NCI-H524 (cell line): ENCODE measurements at regions not wholly inside any gene's neighbourhood (a gene's known extent, or its start where the extent isn't known, plus 50 kb on each side); places are given as distances from the start of the nearest gene placed in this dataset.

Experiments
- DNase-seq, 2 experiments: peaks; one replicate each; lab custom pipeline; 2025; lab: John Stamatoyannopoulos, UW

DNA sequence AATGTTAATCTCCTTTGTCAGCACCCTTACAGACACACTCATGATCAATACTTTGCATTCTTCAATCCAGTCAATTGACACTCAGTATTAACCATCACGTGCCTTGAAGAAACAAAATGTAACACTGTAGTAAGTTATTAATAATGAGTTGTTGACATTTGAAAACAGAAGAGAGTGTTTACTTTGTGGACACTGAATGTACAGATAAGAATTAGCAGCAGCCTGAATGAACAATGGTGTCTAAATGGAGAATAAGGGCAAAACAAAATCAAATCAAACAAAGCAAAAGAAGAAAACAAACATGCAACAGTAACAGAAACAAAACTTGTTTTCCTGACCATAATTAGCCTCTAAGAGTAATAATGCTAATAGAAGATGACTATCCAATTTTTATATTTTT, 1191.1 kb upstream of the MIR17HG start:
- no peak for DNase-seq

DNA sequence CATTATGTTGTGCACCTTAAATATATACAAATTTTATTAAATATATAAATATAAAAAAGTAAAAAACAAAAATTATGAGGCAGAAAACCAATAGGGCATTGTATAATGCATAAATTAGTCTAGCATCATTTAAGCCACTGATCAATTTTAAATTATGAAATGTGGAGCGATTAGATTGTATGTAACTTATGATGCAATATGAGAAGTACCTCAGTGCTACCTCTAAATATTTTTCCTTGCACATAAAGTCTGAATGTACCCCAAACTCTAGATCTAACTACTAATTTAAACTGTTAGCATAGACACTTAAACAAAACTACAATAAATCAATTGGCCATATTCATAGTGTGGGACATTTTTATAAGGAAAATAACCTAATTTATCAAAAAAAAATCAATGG, 1178.5 kb upstream of the MIR17HG start:
- DNase-seq: no peak

DNA sequence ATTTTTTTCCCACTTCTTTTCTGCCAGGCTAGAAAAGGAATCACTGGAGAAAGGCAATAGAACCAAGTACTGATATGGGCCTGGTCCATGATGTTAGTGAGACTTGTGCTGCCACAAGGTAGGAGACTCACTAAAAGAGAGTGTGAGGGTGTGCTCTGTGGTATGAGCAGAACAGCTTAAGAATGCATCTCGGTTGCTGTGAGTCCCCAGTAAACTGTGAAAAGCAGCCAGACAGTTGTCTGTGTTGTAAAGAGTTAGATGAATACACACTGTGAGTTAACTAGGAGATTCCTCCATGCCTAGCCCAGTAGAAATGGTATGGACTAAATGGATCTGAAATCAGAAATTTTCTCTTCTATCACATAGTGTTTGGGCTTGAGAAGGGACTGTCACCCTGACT, 1177.3 kb upstream of the MIR17HG start:
- DNase-seq: no peak

DNA sequence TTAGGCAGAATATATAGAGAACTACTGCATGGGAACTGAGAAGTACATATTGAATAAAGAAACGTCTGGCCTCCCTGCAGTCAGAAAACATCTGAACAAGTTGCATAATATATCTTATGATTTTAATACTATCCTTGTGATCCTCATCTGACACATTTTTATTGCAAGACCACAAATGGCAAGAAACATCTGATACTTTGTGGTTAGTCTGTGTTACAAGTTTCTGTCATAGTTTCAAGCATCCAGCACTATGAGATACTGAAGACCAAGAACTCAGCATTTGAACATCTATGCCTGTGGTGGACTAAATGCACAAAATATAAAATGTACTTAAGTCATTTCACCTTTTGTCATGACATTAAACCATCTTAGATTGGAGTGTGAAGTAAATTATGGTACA, 1175.8 kb upstream of the MIR17HG start:
- DNase-seq: no peak

DNA sequence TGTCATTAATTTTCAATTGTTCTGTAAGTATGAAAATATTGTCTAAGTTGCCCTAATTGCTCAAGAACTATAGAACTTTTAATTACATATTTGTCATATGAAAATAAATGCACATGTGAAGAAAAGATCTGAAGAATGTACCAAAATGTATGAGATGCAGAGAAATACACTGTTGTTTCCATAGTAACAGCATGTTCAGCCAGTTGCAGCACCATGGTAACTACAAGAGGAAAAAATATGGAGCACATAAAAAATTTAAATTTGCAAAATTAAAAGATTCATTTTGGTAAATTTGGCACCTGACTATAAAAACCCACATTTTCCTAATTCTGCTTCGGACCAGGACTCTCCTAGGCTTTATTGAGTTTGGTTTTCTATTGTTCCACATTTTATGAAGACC, 1170.0 kb upstream of the MIR17HG start:
- no peak for DNase-seq

DNA sequence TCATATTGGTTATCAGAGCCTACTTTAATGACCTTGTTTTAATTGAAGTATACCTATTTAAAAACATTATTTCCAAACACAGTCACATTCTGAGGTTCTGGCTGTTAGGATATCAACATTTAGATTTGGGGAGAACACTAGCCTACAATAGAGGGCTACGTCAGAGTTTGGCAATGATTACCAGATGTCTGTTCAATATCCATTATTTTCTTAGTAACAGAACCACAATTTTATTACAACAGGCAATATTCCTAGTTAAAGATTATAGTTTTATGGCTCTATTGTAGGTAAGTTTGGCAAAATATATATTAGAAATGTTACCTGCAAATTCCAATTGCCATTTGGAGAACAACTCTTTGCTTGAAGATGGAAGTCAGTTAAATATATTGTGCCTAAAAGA, 1163.1 kb upstream of the MIR17HG start:
- no peak for DNase-seq

DNA sequence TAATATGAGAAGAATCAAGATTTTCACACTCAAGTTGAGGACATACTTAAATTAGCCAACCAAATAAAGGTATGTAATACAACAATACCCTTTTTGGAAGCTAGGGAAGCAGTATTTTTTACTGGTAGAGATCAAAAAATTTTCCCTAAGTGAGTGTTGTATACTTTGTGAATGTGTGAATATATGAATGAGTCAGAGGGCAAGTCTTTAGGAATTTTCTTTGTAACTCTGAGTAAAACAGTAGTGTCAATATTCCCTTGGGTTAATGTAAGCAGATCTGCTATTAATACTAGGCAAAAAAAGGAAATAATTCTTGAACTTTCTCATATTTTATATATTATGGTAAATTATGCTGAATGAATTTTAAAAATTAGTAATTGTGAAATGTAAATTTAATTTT, 1161.8 kb upstream of the MIR17HG start:
- no peak for DNase-seq

DNA sequence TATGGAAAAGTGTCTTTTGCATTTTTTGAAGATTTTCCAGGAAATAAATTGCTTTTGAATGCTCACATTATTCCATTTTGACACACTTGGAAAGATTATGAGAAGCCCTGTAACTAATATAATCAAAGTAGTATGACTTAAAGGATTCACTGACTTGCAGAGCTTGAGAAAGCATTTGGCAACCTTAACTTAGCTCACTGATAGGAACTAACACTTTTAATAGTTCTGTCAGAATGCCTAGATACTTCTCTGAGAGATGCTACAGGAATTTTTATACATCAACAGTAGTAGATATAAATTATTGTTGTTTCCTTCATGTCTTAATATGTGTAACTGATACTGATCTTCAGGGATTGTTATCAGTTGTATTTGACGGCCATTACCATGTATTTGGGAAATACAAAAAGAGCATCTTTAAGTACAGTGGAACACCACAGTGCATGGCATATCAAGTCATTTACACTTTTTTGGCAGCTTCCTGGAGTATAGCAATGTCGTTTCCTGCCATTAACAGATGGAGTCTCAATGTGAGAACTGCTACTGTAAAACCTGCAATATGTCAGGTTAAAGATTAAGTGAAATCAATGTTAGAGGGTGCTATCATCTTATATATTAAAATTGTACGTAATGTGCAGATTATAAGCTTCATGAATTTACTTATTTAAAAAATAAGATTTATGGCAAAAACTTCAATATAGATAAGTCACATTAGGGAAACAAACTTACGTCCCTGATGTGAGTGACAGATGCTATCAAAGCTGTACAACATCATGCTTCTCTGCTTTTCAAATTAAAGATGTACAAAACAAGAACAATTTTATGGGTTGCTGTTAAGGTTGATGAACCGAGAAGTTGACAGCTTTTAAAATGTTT, 1159.8 kb upstream of the MIR17HG start:
- peak in 1 of 2 experiments; percentile 33 for DNase-seq

DNA sequence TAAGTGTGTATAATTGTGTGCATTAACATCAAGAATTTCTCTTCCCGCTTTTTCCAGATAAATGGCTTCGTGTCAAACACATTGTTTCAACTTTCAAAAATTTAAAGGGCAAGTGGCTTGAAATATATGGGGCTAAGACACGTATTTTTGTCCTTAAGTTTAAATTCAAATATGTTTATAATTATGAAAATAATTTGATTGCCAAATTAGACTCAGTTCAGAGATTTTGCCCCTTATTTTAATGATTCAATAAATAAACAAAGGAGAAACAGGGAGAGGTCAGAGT, 1159.2 kb upstream of the MIR17HG start:
- DNase-seq: no peak

DNA sequence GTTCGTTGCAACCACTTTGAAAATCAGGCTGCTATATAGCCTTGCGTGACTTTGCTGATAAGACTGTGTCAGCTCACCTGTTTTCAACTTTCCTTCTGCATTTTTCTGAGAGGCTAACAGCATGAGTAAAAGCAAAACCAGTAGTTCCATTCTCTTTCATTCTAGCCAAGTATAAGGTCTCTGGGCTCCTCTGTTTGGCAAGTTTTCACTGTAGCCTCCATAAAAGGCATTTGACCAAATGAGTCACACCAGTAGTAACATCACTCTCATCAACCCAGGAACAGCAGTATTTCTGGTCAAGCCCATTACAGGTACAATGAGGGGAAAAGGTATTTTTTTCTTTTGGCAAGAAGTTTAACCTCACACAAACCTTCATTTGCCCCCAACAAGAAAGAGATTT, 1149.8 kb upstream of the MIR17HG start:
- no peak for DNase-seq

DNA sequence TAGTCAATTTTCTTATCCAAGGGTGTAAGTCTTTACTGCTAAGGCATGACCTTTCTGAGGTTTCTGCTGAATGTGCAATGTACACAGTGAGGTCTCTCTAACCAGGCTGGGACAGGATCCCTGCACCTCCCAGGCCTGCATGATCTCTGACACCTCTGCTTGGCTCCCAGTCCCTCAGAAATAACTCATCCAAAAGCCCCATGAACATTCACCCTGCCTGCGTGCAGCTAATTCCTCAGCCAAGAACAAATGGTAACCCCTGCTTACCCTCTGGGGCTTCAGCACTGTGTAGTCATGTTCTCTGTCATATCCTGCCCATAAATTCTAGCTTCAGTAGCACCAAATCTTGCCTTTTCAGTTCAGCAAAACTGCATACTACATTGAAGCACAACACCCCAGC, 1146.3 kb upstream of the MIR17HG start:
- no peak for DNase-seq

DNA sequence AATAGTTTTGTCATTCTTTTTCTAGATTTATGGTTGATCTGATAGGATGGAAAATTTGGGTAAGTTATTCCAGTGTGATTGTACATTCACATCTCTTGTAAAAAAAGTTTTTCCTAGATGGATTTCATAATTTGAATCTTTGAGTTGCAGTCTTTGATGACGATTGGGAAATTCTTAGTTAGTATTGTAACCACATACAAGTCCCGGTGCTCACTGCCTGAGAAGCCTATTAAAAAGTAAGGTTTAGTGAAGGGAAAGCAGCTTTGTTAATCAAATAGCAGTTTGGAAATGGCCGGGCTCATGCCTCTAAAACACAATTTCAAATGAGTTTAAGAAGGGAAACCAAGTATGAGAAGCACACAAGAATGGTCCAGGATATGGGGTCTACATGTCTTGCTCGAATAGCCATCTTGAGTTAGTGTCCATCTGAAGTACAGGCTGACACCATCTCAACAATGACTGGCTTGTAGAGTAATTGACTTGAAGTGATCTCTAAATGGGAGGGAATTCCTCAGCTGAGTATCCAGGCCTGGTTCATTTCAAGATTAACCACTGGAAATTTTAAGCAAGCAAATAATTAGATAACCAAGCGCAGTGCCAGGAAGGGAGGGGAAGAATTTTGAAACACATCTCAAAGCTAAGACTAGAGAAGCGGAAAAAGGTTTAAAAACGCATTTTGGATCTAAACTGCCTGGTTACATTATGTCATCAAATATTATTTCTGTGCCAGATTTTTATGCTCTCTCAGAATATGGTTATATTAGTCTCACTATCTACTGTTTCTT, 1145.6 kb upstream of the MIR17HG start:
- no peak for DNase-seq

DNA sequence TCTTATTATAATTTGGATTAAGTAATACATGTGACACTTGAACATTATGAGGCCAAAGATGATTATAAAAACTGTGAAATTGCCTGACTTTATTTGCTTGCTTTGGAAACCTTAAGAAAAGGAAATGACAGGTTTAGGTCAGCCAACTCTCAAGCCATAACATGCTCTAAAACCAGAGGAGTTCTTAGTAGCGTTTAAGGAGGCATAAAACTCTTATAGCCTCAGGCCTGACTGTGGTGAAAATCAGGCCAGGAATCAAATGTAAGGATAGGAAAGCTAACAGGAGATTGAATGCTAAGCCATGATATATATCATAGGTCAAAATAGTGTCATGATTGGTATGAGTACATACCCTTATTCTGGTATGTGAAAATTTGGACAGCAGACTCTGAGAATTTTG, 1142.4 kb upstream of the MIR17HG start:
- DNase-seq: no peak

DNA sequence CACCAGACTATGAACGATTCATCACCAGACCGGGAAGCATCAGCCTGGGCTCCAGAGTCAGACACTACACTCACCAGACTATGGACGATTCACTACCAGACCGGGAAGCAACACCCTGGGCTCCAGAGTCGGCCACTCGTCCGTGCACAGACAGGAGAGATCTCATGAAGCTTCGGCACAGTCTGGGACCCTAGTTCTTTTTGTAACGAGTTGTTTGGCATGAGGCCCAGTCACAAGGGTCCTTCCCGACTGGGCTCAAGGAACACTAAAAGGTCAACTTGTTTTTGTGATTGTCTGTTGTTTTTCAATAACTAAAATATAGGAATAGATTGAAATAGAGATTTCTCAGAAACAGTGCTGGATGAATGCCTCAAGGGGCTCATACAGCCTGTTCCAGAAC, 1141.6 kb upstream of the MIR17HG start:
- no peak for DNase-seq

DNA sequence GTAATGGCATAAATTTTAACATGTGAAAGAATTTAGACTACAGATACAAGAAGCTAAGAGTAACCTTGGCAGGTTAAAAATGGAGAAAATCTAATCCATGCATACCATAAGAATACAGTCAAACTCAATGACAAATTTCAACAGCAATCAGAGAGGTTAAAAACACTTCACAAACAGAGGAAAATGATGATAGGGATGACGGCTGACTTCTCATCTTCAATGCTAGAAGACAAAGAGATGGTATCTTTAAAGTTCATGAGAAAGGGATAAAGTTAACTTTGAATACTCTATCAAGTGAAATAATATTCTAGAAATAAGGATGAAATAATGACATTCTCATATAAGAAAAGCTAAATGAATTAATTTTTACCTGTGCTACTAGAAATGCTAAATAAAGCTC, 1130.2 kb upstream of the MIR17HG start:
- DNase-seq: no peak

DNA sequence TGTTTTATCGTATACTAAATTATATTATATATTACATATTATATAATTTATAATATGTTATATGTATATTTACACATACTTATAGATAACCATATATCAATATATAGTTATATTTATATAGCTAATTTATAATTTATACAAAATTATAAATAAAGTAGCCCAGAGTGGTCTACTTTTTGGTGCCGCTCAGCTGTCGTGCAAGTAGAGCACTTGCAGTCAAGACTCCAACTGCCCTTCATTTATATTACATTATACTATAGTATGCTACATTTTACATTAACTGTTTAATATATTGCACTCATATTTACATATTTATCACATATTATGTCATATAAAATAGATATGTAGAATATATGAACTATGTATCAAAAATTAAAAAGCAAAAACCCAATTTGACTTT, 1124.7 kb upstream of the MIR17HG start:
- no peak for DNase-seq

DNA sequence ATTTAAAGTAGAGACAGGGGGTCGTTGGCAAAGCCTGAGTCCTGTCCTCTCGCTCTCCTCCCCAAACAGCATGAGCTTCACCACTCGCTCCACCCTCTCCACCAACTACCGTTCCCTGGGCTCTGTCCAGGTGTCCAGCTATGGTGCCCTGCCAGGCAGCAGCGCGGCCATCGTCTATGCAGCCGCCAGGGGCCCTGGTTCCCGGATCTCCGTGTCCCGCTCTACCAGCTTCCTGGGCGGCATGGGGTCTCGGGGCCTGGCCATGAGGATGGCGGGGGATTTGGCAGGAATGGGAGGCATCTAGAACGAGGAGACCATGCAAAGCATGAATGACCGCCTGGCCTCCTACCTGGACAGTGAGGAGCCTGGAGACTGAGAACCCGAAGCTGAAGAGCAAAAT, 1117.2 kb upstream of the MIR17HG start:
- no peak for DNase-seq

DNA sequence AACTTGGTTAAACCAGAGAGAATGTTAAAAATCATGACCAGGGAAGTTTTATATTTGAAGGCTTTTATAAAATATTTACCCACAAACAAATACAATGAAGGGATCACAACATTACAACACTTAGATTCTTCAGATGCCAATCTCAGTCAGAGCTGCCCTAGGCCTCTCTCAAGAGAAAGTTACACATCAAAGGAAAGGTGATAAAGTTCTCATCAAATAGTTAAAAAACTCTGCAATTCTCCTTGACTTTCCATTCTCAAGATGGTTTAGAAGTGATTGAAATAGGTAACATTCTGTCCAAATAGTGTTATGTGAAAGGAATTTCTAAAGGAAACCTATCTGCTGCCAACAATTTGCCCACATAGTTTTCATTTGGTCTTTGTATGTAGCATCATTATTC, 1115.2 kb upstream of the MIR17HG start:
- no peak for DNase-seq

DNA sequence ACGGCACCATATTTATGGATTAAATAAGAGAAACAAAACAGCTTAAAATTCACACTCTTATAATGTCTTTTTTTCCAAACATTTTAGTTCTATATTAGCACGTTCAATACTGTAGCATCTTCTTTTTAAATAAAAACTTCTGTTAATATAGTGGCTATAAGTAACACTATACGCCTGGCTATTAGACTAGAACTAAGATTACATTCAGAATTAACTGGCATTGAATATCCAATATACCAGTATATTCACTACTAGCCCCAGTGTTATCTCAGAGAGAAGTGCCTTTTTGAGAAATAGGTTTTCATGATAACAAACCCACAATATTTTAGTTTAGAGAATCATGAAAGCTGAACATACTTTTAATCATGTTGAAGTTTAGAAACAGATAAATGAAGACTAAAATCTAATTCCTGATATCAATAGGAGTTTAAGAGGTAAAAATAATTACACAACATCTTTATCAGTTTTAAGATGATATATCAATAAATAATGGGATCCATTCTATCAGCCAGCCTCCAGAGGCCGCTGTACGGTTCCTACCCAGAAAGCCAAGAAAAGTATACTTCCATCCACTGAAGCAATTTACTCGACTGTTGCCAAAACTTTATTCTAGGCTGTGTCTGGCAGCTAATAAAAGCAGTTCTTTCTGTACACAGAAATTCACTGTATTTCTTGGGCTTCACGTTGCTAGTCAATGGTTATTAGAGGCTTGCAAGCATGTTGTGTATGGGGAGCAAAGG, 1113.4 kb upstream of the MIR17HG start:
- no peak for DNase-seq

DNA sequence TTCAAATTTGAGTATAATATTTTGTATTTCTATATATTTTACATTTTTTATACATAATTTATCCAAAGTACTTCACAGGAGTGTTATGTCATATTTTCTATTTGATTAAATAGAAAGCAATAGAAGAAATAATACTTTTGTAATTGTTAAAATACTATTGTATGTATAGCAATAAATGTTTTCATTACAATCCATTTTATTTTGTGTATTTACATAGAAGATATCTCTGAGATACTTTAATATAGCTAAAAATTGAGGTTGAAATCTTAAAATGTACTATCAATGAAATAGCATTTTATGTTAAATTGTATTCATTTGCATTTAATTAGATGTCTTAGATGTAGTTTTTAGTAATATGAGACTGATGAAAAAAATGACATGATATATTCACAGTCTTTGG, 1109.6 kb upstream of the MIR17HG start:
- no peak for DNase-seq

DNA sequence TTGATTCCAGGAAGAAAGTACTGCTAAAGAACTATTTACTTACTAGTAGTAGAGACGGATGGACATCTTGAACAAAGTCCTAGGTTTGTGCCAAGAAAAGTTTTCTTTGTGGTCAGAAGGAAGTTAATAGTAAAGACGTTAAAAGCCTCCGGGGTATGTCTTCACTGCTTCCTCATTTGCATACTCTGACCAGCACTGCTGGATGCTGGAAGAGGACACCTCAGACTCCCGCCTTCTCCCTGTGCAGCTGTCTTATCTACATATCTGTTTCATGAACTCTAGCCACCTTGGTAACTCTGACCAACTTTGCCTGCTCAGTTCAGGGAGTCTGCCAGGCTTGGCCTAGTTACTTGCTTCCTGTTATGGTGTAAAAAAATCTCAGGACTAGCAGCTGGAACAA, 1109.1 kb upstream of the MIR17HG start:
- no peak for DNase-seq

DNA sequence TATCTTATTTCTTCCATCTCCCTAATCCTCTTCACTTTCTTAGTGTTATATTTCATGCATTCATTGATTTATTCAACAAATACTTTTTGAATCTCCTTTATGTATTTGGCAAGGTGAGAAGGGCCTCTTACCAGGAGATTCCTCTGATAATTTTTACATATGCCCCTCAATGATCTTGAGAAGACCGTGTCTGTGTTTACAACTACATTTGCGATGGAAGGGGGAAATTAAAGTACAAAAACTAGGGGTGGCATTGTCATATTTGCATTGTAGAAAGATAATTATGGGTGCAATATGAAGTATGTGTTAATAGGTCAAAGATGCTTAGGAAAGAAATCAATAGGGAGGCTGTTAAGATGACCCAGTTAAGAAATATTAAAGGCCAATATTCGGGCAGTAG, 1108.4 kb upstream of the MIR17HG start:
- DNase-seq: no peak

DNA sequence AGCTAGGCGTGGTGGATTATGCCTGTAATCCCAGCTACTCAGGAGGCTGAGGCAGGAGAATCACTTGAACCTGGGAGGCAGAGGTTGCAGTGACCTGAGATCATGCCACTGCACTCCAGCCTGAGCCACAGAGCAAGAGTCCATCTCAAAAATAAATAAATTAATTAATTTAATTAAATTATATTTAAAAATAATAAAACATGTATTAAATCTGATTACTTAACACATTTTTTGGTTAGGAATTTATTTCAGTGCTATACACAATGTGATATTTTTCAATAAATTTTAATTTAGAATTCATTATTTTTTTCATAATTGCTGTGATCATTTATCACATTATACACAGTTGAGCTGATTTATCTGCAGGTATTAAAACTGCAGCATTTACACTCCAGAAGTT, 1101.5 kb upstream of the MIR17HG start:
- no peak for DNase-seq
